GM23248 (cell line): ENCODE measurements at regions not wholly inside any gene's neighbourhood (a gene's known extent, or its start where the extent isn't known, plus 50 kb on each side); places are given as distances from the start of the nearest gene placed in this dataset.

Experiments used
- DNase-seq: peaks from one replicate; pipeline ENCODE4 v3.0.0-alpha.2; 2015
- H2AFZ ChIP-seq: fragments of 200-600 bp; sonication (generic); 2 replicates; pipeline ENCODE4 v1.6.1; 2016; ENCODE audit warnings: antibody characterized with exemption
- H3F3A ChIP-seq: fragments of 200-600 bp; sonication (generic); 2 replicates; pipeline ENCODE4 v1.6.1; 2016; ENCODE audit warnings: mild to moderate bottlenecking, antibody characterized with exemption, mixed run types; ENCODE audit not compliant: insufficient read depth
- H3K27ac ChIP-seq: fragments of 200-600 bp; sonication (generic); 2 replicates; pipeline ENCODE4 v1.5.1; 2016; ENCODE audit warnings: mild to moderate bottlenecking
- H3K27me3 ChIP-seq: fragments of 200-600 bp; sonication (generic); replicated peaks from 2 replicates; pipeline ENCODE4 v1.6.1; 2016; ENCODE audit warnings: mild to moderate bottlenecking; ENCODE audit not compliant: insufficient read depth
- H3K36me3 ChIP-seq: fragments of 200-600 bp; sonication (generic); 2 replicates; pipeline ENCODE4 v1.6.1; 2016; ENCODE audit warnings: low read depth, mild to moderate bottlenecking
- H3K4me1 ChIP-seq: fragments of 200-600 bp; sonication (generic); 2 replicates; pipeline ENCODE4 v1.6.1; 2016; ENCODE audit warnings: mild to moderate bottlenecking; ENCODE audit not compliant: insufficient read depth
- H3K4me2 ChIP-seq: fragments of 200-600 bp; sonication (generic); one replicate; pipeline ENCODE4 v1.6.1; 2016; ENCODE audit warnings: mild to moderate bottlenecking; ENCODE audit not compliant: unreplicated experiment
- H3K4me3 ChIP-seq: fragments of 200-600 bp; sonication (generic); 2 replicates; pipeline ENCODE4 v1.5.1; 2016; ENCODE audit warnings: mild to moderate bottlenecking
- H3K79me2 ChIP-seq: fragments of 200-600 bp; sonication (generic); 2 replicates; pipeline ENCODE4 v1.6.1; 2016; ENCODE audit warnings: mild to moderate bottlenecking; ENCODE audit not compliant: insufficient read depth
- H3K9ac ChIP-seq: fragments of 200-600 bp; sonication (generic); 2 replicates; pipeline ENCODE4 v1.6.1; 2016; ENCODE audit warnings: mild to moderate bottlenecking
- H3K9me2 ChIP-seq: fragments of 200-600 bp; sonication (generic); 2 replicates; pipeline ENCODE4 v1.6.1; 2016; ENCODE audit warnings: mixed run types, mild to moderate bottlenecking, moderate library complexity; ENCODE audit not compliant: insufficient read depth
- H3K9me3 ChIP-seq: fragments of 200-600 bp; sonication (generic); one replicate; pipeline ENCODE4 v1.6.1; 2017; ENCODE audit warnings: low read depth
- H4K20me1 ChIP-seq: fragments of 200-600 bp; sonication (generic); 2 replicates; pipeline ENCODE4 v1.6.0; 2016; ENCODE audit not compliant: insufficient read depth
- EZH2 ChIP-seq: fragments of 200-600 bp; sonication (generic); IDR thresholded peaks from 2 replicates; pipeline ENCODE4 v1.6.1; 2018; ENCODE audit warnings: antibody characterized with exemption, mild to moderate bottlenecking; ENCODE audit not compliant: insufficient read depth, poor library complexity, severe bottlenecking
- EZH2phosphoT487 ChIP-seq: fragments of 200-600 bp; sonication (generic); IDR thresholded peaks from 2 replicates; pipeline ENCODE4 v1.6.1; 2018; ENCODE audit warnings: antibody characterized with exemption, moderate library complexity, mild to moderate bottlenecking, low read depth; ENCODE audit not compliant: insufficient read depth
- WGBS, 2 experiments: methylation state at CpG; one replicate each; pipeline ENCODE4 v1.1.6; 2015 to 2017; ENCODE audit warnings: low lambda C conversion rate in 2 of 2, low coverage in 1 of 2; ENCODE audit errors: missing lambda C conversion rate in 2 of 2; 5-methylcytosine and 5-hydroxymethylcytosine counted together
- in situ Hi-C: fragments of 300-500 bp; cut with MboI; formaldehyde crosslinking; loops from 2 replicates; pipeline ENCODE4 v1.15.0; 2020

DNA sequence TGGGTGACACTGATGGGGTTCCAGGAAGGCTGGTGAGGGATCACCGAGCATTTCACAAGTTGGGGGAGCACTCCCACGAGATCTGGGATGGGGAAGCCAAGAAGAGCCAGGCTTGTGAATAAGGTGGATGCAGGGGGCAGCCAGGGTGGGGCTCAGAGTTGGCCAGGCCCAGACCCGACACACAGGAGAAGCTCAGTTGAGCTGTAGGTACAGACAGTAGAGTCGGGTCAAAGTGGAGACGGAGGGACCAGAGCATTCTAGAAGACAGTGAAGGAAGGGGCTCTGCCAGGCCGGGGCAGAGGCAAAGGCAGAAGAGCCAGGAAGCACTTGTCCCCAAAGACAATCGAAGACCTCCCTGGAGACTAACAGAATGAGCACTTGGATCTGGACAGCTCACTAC is 70.9 kb upstream of the BCL11B start:
- Histone ChIP-seq H4K20me1 (no peaks in the 10 kb centered on the region), H3K27me3 (peaks cover 3% of the 10 kb centered on the region; the same call in 1 of the 2 replicates), H3K9me2 (no peaks in the 10 kb centered on the region), H3K9me3 (no peaks in the 10 kb centered on the region), H3F3A (no peaks in the 10 kb centered on the region), H3K4me1 (no peaks in the 10 kb centered on the region), H2AFZ (no peak overlapping the region), H3K9ac (no peak overlapping the region), H3K36me3 (no peaks in the 10 kb centered on the region), H3K4me2 (no peak overlapping the region), H3K27ac (no peak overlapping the region), H3K4me3 (no peak overlapping the region), H3K79me2 (no peaks in the 10 kb centered on the region)
- in situ Hi-C loops: no loop called here
- WGBS, 2 experiments: 39 to 40% methylated on average over 7 of the region's 7 CpGs
- DNase-seq: no peak
- TF ChIP-seq EZH2 (no peak), EZH2phosphoT487 (no peak)

DNA sequence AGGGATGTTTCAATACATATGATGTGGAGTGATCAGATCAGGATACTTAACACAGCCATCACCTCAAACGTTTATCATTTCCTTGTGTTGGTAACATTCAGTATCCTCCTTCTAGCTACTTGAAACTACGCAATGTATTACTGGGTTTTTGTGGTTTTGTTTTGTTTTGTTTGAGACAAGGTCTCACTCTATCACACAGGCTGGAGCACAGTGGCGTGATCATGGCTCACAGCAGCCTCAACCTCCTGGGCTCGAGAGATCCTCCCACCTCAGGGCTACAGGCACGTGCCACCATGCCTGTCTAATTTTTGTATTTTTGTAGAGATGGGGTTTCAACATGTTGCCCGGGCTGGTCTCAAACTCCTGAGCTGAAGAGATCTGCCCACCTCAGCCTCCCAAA is 70.2 kb upstream of the BCL11B start:
- TF ChIP-seq EZH2phosphoT487 (no peak), EZH2 (no peak)
- in situ Hi-C loops: no loop called here
- Histone ChIP-seq H3K36me3 (no peaks in the 10 kb centered on the region), H3K9ac (no peak overlapping the region), H4K20me1 (no peaks in the 10 kb centered on the region), H3F3A (no peaks in the 10 kb centered on the region), H3K9me3 (no peaks in the 10 kb centered on the region), H3K4me2 (no peak overlapping the region), H3K27ac (no peak overlapping the region), H3K27me3 (peaks cover 3% of the 10 kb centered on the region; the same call in 1 of the 2 replicates), H3K4me1 (no peaks in the 10 kb centered on the region), H3K9me2 (no peaks in the 10 kb centered on the region), H2AFZ (no peak overlapping the region), H3K4me3 (no peak overlapping the region), H3K79me2 (no peaks in the 10 kb centered on the region)
- 34 to 40% methylated on average over 6 of the region's 6 CpGs for WGBS, 2 experiments
- DNase-seq: no peak

DNA sequence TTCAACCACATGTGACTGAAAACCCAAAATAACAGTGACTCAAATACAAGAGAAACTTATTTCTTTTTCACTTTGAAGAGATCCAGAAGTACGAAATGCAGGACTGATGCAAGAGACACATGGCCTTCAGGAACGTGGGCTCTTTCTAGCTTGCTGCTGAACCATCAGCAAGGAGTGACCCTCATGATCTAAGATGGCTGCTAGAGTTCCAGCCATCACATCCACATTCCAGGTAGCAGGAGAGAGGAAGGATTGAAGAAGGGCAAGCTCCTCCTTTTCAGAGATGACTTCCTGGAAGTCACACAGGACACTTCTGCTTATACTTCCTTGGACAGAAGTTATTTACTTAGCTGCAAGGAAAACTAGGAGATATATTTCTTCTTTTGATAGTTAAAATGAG is 67.6 kb upstream of the BCL11B start:
- Histone ChIP-seq H3K79me2 (no peaks in the 10 kb centered on the region), H3K9ac (no peak overlapping the region), H3K36me3 (no peaks in the 10 kb centered on the region), H3K27ac (no peak overlapping the region), H3K4me2 (no peak overlapping the region), H3K4me1 (no peaks in the 10 kb centered on the region), H3F3A (no peaks in the 10 kb centered on the region), H3K9me3 (no peaks in the 10 kb centered on the region), H3K4me3 (no peak overlapping the region), H3K9me2 (no peaks in the 10 kb centered on the region), H4K20me1 (no peaks in the 10 kb centered on the region), H2AFZ (no peak overlapping the region), H3K27me3 (peaks cover 3% of the 10 kb centered on the region; the same call in 1 of the 2 replicates)
- in situ Hi-C loops: no loop called here
- 13 to 17% methylated on average over 2 of the region's 2 CpGs for WGBS, 2 experiments
- TF ChIP-seq EZH2: no peak
- no peak for TF ChIP-seq EZH2phosphoT487
- DNase-seq: no peak

- H3K9me2 ChIP-seq: no peaks in the 10 kb centered on the region
- TF ChIP-seq EZH2phosphoT487 (no peak), EZH2 (no peak)
- H3K9me3 ChIP-seq: no peaks in the 10 kb centered on the region
- in situ Hi-C loops: no loop called here
- H3K4me2 ChIP-seq: no peak overlapping the region
- H3K27ac ChIP-seq: no peak overlapping the region
- H3K9ac ChIP-seq: no peak overlapping the region
- H2AFZ ChIP-seq: no peak overlapping the region
- H4K20me1 ChIP-seq: no peaks in the 10 kb centered on the region
- H3K36me3 ChIP-seq: no peaks in the 10 kb centered on the region
- no peak overlapping the region for H3K4me3 ChIP-seq
- no peaks in the 10 kb centered on the region for H3K79me2 ChIP-seq
- H3F3A ChIP-seq: no peaks in the 10 kb centered on the region
- 32 to 40% methylated on average over 5 of the region's 5 CpGs for WGBS, 2 experiments
- DNase-seq: no peak
- no peaks in the 10 kb centered on the region for H3K4me1 ChIP-seq
- H3K27me3 ChIP-seq: peaks cover 3% of the 10 kb centered on the region; the same call in 1 of the 2 replicates
Measured at GRCh38 chr14:99338313-99338712, 66.3 kb upstream of the BCL11B start.
